ENCODE measurements at regions not wholly inside any gene's neighbourhood (a gene's known extent, or its start where the extent isn't known, plus 50 kb on each side); places are given as distances from the start of the nearest gene placed in this dataset.

GRCh38 chr6:40725390-40725789, 138.2 kb upstream of the LRFN2 start:
- Histone ChIP-seq H3K36me3 (ENCODE audit: insufficient read depth, low read length) (no peaks in the 10 kb centered on the region), H3K9me3 (ENCODE audit: control insufficient read depth, insufficient read depth, low read length) (no peaks in the 10 kb centered on the region), H3K4me1 (ENCODE audit: insufficient read depth, low read length) (peaks cover 19% of the 10 kb centered on the region), H3K9ac (ENCODE audit: low read depth, low read length) (no peak overlapping the region)

- Histone ChIP-seq H3K9me3 (ENCODE audit: control insufficient read depth, insufficient read depth, low read length) (no peaks in the 10 kb centered on the region), H3K9ac (ENCODE audit: low read depth, low read length) (no peak overlapping the region), H3K4me1 (ENCODE audit: insufficient read depth, low read length) (peaks cover 18% of the 10 kb centered on the region; the same call in 1 of the 2 replicates), H3K36me3 (ENCODE audit: insufficient read depth, low read length) (no peaks in the 10 kb centered on the region)
Measured at GRCh38 chr6:40724886-40725285, 137.7 kb upstream of the LRFN2 start.

GRCh38 chr6:40723967-40724366, 136.8 kb upstream of the LRFN2 start:
- H3K4me1 ChIP-seq (ENCODE audit: insufficient read depth, low read length) = peaks cover 20% of the 10 kb centered on the region; the same call in 1 of the 2 replicates
- H3K9ac ChIP-seq (ENCODE audit: low read depth, low read length) = no peak overlapping the region
- H3K36me3 ChIP-seq (ENCODE audit: insufficient read depth, low read length) = no peaks in the 10 kb centered on the region
- H3K9me3 ChIP-seq (ENCODE audit: control insufficient read depth, insufficient read depth, low read length) = no peaks in the 10 kb centered on the region

GRCh38 chr6:40722553-40723258, 135.5 kb upstream of the LRFN2 start:
- Histone ChIP-seq H3K36me3 (ENCODE audit: insufficient read depth, low read length) (no peaks in the 10 kb centered on the region), H3K9ac (ENCODE audit: low read depth, low read length) (no peak overlapping the region), H3K9me3 (ENCODE audit: control insufficient read depth, insufficient read depth, low read length) (no peaks in the 10 kb centered on the region), H3K4me1 (ENCODE audit: insufficient read depth, low read length) (peaks cover 20% of the 10 kb centered on the region; the same call in 1 of the 2 replicates)

- Histone ChIP-seq H3K9ac (ENCODE audit: low read depth, low read length) (no peak overlapping the region), H3K36me3 (ENCODE audit: insufficient read depth, low read length) (no peaks in the 10 kb centered on the region), H3K4me1 (ENCODE audit: insufficient read depth, low read length) (peaks cover 20% of the 10 kb centered on the region; the same call in 1 of the 2 replicates), H3K9me3 (ENCODE audit: control insufficient read depth, insufficient read depth, low read length) (no peaks in the 10 kb centered on the region)
Measured at GRCh38 chr6:40722091-40722490, 134.9 kb upstream of the LRFN2 start.

- Histone ChIP-seq H3K4me1 (ENCODE audit: insufficient read depth, low read length) (peaks cover 20% of the 10 kb centered on the region; the same call in 1 of the 2 replicates), H3K9me3 (ENCODE audit: control insufficient read depth, insufficient read depth, low read length) (no peaks in the 10 kb centered on the region), H3K36me3 (ENCODE audit: insufficient read depth, low read length) (no peaks in the 10 kb centered on the region), H3K9ac (ENCODE audit: low read depth, low read length) (no peak overlapping the region)
Measured at GRCh38 chr6:40721271-40721952, 134.2 kb upstream of the LRFN2 start.

GRCh38 chr6:40720375-40720748, 133.2 kb upstream of the LRFN2 start:
- Histone ChIP-seq H3K36me3 (ENCODE audit: insufficient read depth, low read length) (no peaks in the 10 kb centered on the region), H3K4me1 (ENCODE audit: insufficient read depth, low read length) (peaks cover 20% of the 10 kb centered on the region; the same call in 1 of the 2 replicates), H3K9ac (ENCODE audit: low read depth, low read length) (no peak overlapping the region), H3K9me3 (ENCODE audit: control insufficient read depth, insufficient read depth, low read length) (no peaks in the 10 kb centered on the region)

- H3K9me3 ChIP-seq (ENCODE audit: control insufficient read depth, insufficient read depth, low read length) = no peaks in the 10 kb centered on the region
- H3K9ac ChIP-seq (ENCODE audit: low read depth, low read length) = peak overlapping the region; percentile 5; the same call in 1 of the 2 replicates
- H3K4me1 ChIP-seq (ENCODE audit: insufficient read depth, low read length) = peaks cover 20% of the 10 kb centered on the region; the same call in 1 of the 2 replicates
- H3K36me3 ChIP-seq (ENCODE audit: insufficient read depth, low read length) = no peaks in the 10 kb centered on the region
Measured at GRCh38 chr6:40719671-40720374, 132.7 kb upstream of the LRFN2 start.

GRCh38 chr6:40718401-40718800, 131.2 kb upstream of the LRFN2 start:
- H3K9ac ChIP-seq (ENCODE audit: low read depth, low read length) = no peak overlapping the region

GRCh38 chr6:40717411-40718057, 130.4 kb upstream of the LRFN2 start:
- Histone ChIP-seq H3K4me1 (ENCODE audit: insufficient read depth, low read length) (peaks cover 20% of the 10 kb centered on the region; the same call in 1 of the 2 replicates), H3K9ac (ENCODE audit: low read depth, low read length) (no peak overlapping the region), H3K9me3 (ENCODE audit: control insufficient read depth, insufficient read depth, low read length) (no peaks in the 10 kb centered on the region), H3K36me3 (ENCODE audit: insufficient read depth, low read length) (no peaks in the 10 kb centered on the region)

More at GRCh38 chr6:40718401-40718800, 131.2 kb upstream of the LRFN2 start:
- H3K9me3 ChIP-seq (ENCODE audit: control insufficient read depth, insufficient read depth, low read length) = no peaks in the 10 kb centered on the region
- no peaks in the 10 kb centered on the region for H3K36me3 ChIP-seq (ENCODE audit: insufficient read depth, low read length)
- H3K4me1 ChIP-seq (ENCODE audit: insufficient read depth, low read length) = peaks cover 20% of the 10 kb centered on the region; the same call in 1 of the 2 replicates

GRCh38 chr6:40715570-40716403, 128.6 kb upstream of the LRFN2 start:
- Histone ChIP-seq H3K9me3 (ENCODE audit: control insufficient read depth, insufficient read depth, low read length) (no peaks in the 10 kb centered on the region), H3K4me1 (ENCODE audit: insufficient read depth, low read length) (peaks cover 13% of the 10 kb centered on the region; the same call in 1 of the 2 replicates), H3K36me3 (ENCODE audit: insufficient read depth, low read length) (no peaks in the 10 kb centered on the region), H3K9ac (ENCODE audit: low read depth, low read length) (no peak overlapping the region)

GRCh38 chr6:40714576-40715564, 127.7 kb upstream of the LRFN2 start:
- H3K9ac ChIP-seq (ENCODE audit: low read depth, low read length) = no peak overlapping the region
- peaks cover 5% of the 10 kb centered on the region; the same call in 1 of the 2 replicates for H3K4me1 ChIP-seq (ENCODE audit: insufficient read depth, low read length)
- no peaks in the 10 kb centered on the region for H3K36me3 ChIP-seq (ENCODE audit: insufficient read depth, low read length)
- H3K9me3 ChIP-seq (ENCODE audit: control insufficient read depth, insufficient read depth, low read length) = no peaks in the 10 kb centered on the region
